Fibroblast of lung (primary cell): ENCODE measurements at regions not wholly inside any gene's neighbourhood (a gene's known extent, or its start where the extent isn't known, plus 50 kb on each side); places are given as distances from the start of the nearest gene placed in this dataset.

Source experiments
- EZH2 ChIP-seq: IDR thresholded peaks from 2 replicates; pipeline ENCODE4 v1.5.1; 2012; ENCODE audit warnings: low read length, control low read depth, mild to moderate bottlenecking; ENCODE audit errors: missing control alignments
- TF ChIP-seq, protein P1 (sequence below), 2 donors: IDR thresholded peaks in 1 of 2; conservative IDR thresholded peaks in 1 of 2; 1 replicate in 1 of 2; 2 replicates in 1 of 2; pipeline ENCODE4 v1.5.1; 2011 to 2012; ENCODE audit warnings: low read length in 2 of 2, control low read depth in 1 of 2, inconsistent platforms in 1 of 2, low read depth in 1 of 2, mild to moderate bottlenecking in 1 of 2

DNA sequence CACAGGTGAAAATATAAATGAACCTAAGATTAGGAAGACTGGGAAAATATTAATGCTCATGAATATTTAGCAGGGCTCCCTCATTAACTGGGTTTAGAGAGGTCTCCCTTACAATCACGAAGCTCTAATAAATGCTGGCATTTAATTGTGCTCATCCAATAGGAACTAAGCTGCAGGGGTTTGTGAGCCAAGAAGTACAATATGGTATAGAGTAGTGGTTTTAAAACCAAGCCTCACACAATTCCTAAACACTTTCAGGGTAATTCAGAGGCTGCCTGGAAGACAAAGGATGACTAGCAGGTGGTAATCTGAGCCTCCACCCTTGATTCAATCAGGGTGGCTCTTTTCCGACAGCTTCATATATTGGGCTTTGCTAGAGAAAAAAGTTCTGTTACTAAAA is 103.3 kb downstream of the GPAM start:
- TF ChIP-seq, protein P1, sequence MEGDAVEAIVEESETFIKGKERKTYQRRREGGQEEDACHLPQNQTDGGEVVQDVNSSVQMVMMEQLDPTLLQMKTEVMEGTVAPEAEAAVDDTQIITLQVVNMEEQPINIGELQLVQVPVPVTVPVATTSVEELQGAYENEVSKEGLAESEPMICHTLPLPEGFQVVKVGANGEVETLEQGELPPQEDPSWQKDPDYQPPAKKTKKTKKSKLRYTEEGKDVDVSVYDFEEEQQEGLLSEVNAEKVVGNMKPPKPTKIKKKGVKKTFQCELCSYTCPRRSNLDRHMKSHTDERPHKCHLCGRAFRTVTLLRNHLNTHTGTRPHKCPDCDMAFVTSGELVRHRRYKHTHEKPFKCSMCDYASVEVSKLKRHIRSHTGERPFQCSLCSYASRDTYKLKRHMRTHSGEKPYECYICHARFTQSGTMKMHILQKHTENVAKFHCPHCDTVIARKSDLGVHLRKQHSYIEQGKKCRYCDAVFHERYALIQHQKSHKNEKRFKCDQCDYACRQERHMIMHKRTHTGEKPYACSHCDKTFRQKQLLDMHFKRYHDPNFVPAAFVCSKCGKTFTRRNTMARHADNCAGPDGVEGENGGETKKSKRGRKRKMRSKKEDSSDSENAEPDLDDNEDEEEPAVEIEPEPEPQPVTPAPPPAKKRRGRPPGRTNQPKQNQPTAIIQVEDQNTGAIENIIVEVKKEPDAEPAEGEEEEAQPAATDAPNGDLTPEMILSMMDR (conservative IDR thresholded peaks at IDR 0.05 in 1 of 2, IDR thresholded peaks at IDR 0.05 in 1 of 2; ENCODE audit: low read depth in 1 of 2, low read length in 2 of 2), result no peak
- no peak for TF ChIP-seq EZH2
